ENCODE measurements at regions not wholly inside any gene's neighbourhood (a gene's known extent, or its start where the extent isn't known, plus 50 kb on each side); places are given as distances from the start of the nearest gene placed in this dataset.
A peak's percentile ranks its signal among the peaks of the same experiment; 100 is the strongest.

GRCh38 chr11:121800240-121800639, 315.8 kb downstream of the BLID start:
- DNase-seq (no peak), ATAC-seq (ENCODE audit: low read depth in 2 of 2) (no peak)
- no peak overlapping the region for H3K27ac Mint-ChIP-seq
- peaks cover 0 to 20% (median 8%) of the 10 kb centered on the region in 7 donors for H3K9me3 Mint-ChIP-seq
- no peak overlapping the region for H3K4me3 Mint-ChIP-seq
- H3K36me3 Mint-ChIP-seq: no peaks in the 10 kb centered on the region
- H3K27me3 Mint-ChIP-seq: peaks cover 0 to 9% (median 7%) of the 10 kb centered on the region in 3 donors
- H3K4me1 Mint-ChIP-seq: no peaks in the 10 kb centered on the region

DNA sequence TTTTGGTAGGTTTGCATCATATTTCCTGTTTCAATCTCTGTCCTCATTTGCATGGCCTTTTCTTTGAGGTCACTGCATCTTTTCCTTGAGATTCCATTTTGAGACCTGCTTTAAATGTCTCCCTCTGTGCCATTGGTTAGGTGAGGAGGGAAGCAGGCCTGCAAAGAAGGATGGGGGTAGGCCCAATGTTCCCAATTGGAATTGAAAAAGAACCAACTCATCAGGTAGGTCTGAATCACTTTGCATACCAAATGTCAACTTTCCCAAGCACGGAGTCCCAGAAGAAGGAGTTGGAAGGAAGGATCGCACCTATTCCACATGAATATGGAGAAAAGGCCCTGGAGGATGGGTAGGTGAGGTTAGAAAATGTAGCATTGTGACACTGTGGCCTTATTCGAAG, 318.5 kb downstream of the BLID start:
- H3K27me3 Mint-ChIP-seq: peaks cover 0 to 9% (median 7%) of the 10 kb centered on the region in 3 donors
- ATAC-seq (ENCODE audit: low read depth in 2 of 2) (no peak), DNase-seq (no peak)
- no peaks in the 10 kb centered on the region for H3K4me1 Mint-ChIP-seq
- H3K27ac Mint-ChIP-seq: no peak overlapping the region
- no peak overlapping the region for H3K4me3 Mint-ChIP-seq
- H3K36me3 Mint-ChIP-seq: no peaks in the 10 kb centered on the region
- H3K9me3 Mint-ChIP-seq: peaks cover 0 to 20% (median 8%) of the 10 kb centered on the region in 7 donors

DNA sequence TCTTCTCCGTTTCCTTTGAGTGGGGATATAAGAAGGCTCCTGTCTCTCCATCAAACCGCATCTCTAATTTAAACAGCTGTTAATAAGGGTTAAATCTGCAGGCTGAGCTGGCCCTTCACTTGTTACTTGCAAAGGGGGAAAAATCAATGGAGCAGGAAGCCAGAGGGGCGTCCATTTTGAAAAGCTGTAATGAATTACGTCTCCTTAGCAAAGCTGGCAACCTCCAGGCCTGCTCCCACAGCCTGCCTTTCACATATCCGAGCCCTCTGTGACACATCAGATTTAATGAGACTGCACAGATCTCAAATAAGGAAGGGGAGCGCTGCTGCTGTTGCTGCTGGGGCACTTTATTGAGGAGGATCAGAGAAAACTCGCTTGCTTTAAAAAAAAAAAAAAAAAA, 320.8 kb downstream of the BLID start:
- no peak overlapping the region for H3K27ac Mint-ChIP-seq
- H3K4me1 Mint-ChIP-seq: no peaks in the 10 kb centered on the region
- peaks cover 0 to 20% (median 7%) of the 10 kb centered on the region in 7 donors for H3K9me3 Mint-ChIP-seq
- no peak overlapping the region for H3K4me3 Mint-ChIP-seq
- H3K27me3 Mint-ChIP-seq: peaks cover 10 to 20% (median 17%) of the 10 kb centered on the region in 3 donors
- DNase-seq (no peak), ATAC-seq (ENCODE audit: low read depth in 2 of 2) (no peak)
- H3K36me3 Mint-ChIP-seq: no peaks in the 10 kb centered on the region

DNA sequence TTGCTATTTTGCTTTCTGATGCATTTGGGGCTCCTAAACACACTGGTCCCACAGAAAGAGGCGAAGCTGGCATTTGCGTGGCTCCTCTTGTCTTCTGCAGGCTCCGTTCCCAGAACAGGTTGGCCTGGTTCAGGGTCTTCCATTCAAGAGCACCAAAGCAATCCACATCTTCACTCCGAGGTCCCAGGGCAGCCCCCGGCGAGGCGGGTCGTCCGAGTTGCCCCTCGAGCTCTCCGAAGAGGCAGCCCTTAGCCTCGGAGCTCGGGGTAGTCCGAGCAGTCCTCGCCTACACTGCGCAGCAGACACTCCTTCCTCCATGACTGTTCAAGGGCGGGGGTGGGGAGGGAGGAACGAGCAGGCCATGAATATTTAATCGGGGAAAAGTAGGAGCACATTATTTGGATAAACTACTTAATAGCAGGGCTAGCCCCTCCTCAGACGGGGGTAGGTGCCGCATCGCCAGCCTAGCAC, 321.3 kb downstream of the BLID start:
- no peak for ATAC-seq (ENCODE audit: low read depth in 2 of 2)
- Mint-ChIP-seq H3K9me3 (peaks cover 0 to 15% (median 6%) of the 10 kb centered on the region in 7 donors), H3K36me3 (no peaks in the 10 kb centered on the region), H3K4me1 (no peaks in the 10 kb centered on the region), H3K4me3 (no peak overlapping the region), H3K27me3 (peaks cover 10 to 23% (median 19%) of the 10 kb centered on the region in 3 donors), H3K27ac (no peak overlapping the region)
- DNase-seq: no peak

DNA sequence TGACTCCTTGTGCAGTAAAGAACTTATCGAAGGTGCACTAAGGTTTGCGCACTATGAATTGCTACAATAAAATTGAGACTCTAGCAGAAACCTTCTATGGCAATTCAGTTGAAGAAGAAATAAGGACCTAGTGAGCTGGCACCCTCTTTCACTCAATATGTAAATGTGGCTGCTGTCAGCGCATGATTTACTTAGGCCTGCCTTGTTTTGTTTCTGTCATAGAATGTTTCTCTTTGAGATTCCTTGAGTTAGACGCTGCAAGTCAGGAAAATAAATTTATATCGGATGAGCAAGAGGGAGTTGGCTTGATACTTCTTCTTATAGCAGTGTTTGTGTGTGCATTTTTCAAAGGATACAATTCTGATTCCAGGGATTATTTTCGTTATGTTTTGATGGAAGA, 322.1 kb downstream of the BLID start:
- Mint-ChIP-seq H3K27me3 (peaks cover 10 to 23% (median 19%) of the 10 kb centered on the region in 3 donors), H3K36me3 (no peaks in the 10 kb centered on the region), H3K9me3 (peaks cover 0 to 15% (median 6%) of the 10 kb centered on the region in 7 donors), H3K4me1 (no peaks in the 10 kb centered on the region), H3K4me3 (no peak overlapping the region), H3K27ac (no peak overlapping the region)
- ATAC-seq (ENCODE audit: low read depth in 2 of 2): no peak
- DNase-seq: no peak

GRCh38 chr11:121793291-121793690, 322.7 kb downstream of the BLID start:
- Mint-ChIP-seq H3K4me1 (no peaks in the 10 kb centered on the region), H3K4me3 (no peak overlapping the region), H3K27ac (no peak overlapping the region), H3K36me3 (no peaks in the 10 kb centered on the region), H3K9me3 (peaks cover 0 to 13% (median 4%) of the 10 kb centered on the region in 7 donors), H3K27me3 (peaks cover 14 to 29% (median 19%) of the 10 kb centered on the region in 3 donors)
- ATAC-seq (ENCODE audit: low read depth in 2 of 2) (no peak), DNase-seq (no peak)

DNA sequence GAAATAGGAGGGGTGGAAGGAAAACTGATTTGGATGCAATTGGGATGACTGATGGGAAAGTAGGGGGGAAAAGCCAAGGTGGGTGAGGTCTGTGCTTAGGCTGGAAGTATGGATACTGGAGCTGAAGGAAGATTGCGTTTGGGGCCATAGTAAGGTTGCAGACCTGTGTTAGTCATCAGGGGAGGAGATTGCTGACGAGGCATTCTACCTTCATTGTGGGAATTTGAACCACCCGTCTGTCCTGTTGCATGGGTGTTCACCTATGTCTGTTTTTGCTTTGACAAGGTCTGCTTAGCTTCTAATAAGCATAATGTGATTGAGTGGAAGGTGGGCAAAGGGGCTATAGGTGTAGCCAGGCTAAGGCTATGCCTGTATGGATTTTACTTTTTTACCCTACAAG, 323.8 kb downstream of the BLID start:
- no peak overlapping the region for H3K27ac Mint-ChIP-seq
- no peak for DNase-seq
- peaks cover 0 to 10% (median 4%) of the 10 kb centered on the region in 7 donors for H3K9me3 Mint-ChIP-seq
- no peaks in the 10 kb centered on the region for H3K4me1 Mint-ChIP-seq
- H3K27me3 Mint-ChIP-seq: peaks cover 14 to 30% (median 19%) of the 10 kb centered on the region in 3 donors
- no peak for ATAC-seq (ENCODE audit: low read depth in 2 of 2)
- H3K36me3 Mint-ChIP-seq: no peaks in the 10 kb centered on the region
- no peak overlapping the region for H3K4me3 Mint-ChIP-seq

- no peak overlapping the region for H3K4me3 Mint-ChIP-seq
These were observed 325.6 kb downstream of the BLID start for GRCh38 chr11:121790430-121790829.

GRCh38 chr11:121780971-121781370, 328.2 kb upstream of the SORL1-AS1 start:
- no peaks in the 10 kb centered on the region for H3K36me3 Mint-ChIP-seq
- no peak overlapping the region for H3K27ac Mint-ChIP-seq
- no peak for ATAC-seq (ENCODE audit: low read depth in 2 of 2)
- H3K4me3 Mint-ChIP-seq: peak overlapping the region in 1 of 8 donors; percentile 16
- no peaks in the 10 kb centered on the region for H3K4me1 Mint-ChIP-seq
- peaks cover 3 to 17% (median 10%) of the 10 kb centered on the region in 7 donors for H3K9me3 Mint-ChIP-seq
- peaks cover 0 to 2% (median 0%) of the 10 kb centered on the region in 3 donors for H3K27me3 Mint-ChIP-seq
- no peak for DNase-seq

More at GRCh38 chr11:121790430-121790829, 325.6 kb downstream of the BLID start:
- peaks cover 7 to 35% (median 30%) of the 10 kb centered on the region in 3 donors for H3K27me3 Mint-ChIP-seq
- H3K36me3 Mint-ChIP-seq: peaks cover 0 to 8% of the 10 kb centered on the region in 2 donors
- no peak overlapping the region for H3K27ac Mint-ChIP-seq
- no peak for ATAC-seq (ENCODE audit: low read depth in 2 of 2)
- DNase-seq: no peak
- H3K9me3 Mint-ChIP-seq: peaks cover 7 to 21% (median 12%) of the 10 kb centered on the region in 7 donors
- no peaks in the 10 kb centered on the region for H3K4me1 Mint-ChIP-seq

- no peak for ATAC-seq (ENCODE audit: low read depth in 2 of 2)
These were observed 324.3 kb upstream of the SORL1-AS1 start for GRCh38 chr11:121777056-121777455.

DNA sequence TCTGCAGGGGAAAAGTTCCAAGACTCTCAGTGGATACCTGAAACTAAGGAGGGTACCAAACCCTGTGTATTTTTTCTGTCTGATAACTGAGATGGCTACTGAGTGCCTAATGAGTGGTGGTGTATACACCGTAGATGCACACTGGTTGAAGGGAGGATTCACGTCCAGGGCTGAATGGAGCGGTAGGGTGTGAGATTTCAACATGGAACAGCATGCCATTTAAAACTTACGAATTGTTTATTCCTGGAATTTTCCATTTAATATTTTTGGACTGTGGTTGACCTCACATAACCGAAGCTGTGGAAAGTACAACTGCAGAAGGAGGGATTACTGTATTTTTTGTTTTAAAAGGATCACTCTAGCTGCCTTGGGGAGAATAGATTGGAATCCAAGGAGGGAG, 322.5 kb upstream of the SORL1-AS1 start:
- H3K36me3 Mint-ChIP-seq: no peaks in the 10 kb centered on the region
- H3K27ac Mint-ChIP-seq: no peak overlapping the region
- peaks cover 0 to 5% (median 0%) of the 10 kb centered on the region in 7 donors for H3K9me3 Mint-ChIP-seq
- H3K27me3 Mint-ChIP-seq: peaks cover 0 to 5% (median 0%) of the 10 kb centered on the region in 3 donors
- H3K4me3 Mint-ChIP-seq: no peak overlapping the region
- DNase-seq (no peak), ATAC-seq (ENCODE audit: low read depth in 2 of 2) (no peak)
- no peaks in the 10 kb centered on the region for H3K4me1 Mint-ChIP-seq

More at GRCh38 chr11:121777056-121777455, 324.3 kb upstream of the SORL1-AS1 start:
- no peak for DNase-seq
- no peaks in the 10 kb centered on the region for H3K27me3 Mint-ChIP-seq
- no peak overlapping the region for H3K27ac Mint-ChIP-seq
- H3K9me3 Mint-ChIP-seq: peaks cover 0 to 6% (median 4%) of the 10 kb centered on the region in 7 donors
- H3K4me3 Mint-ChIP-seq: no peak overlapping the region
- H3K4me1 Mint-ChIP-seq: no peaks in the 10 kb centered on the region
- no peaks in the 10 kb centered on the region for H3K36me3 Mint-ChIP-seq

DNA sequence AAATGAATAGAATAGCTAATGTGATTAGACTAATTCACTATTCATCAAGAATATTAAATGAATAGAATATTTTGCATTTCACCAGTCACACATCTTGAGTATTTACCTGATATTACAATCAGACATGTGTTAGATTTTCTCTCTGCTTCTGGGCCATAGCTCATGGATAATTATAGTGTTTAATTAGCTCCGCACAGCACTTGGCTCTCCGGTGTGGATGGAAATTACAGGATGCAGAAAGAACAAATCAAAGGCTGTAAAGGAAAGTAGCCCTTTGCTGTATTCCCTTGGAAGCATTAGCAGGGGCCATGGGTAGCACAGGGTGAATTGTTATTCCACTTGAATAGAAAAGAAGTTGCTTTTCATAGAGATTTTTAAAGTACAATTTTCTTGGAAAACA, 320.3 kb upstream of the SORL1-AS1 start:
- H3K4me3 Mint-ChIP-seq: no peak overlapping the region
- H3K27ac Mint-ChIP-seq: no peak overlapping the region
- DNase-seq (no peak), ATAC-seq (ENCODE audit: low read depth in 2 of 2) (no peak)
- H3K27me3 Mint-ChIP-seq: peaks cover 0 to 5% (median 0%) of the 10 kb centered on the region in 3 donors
- no peaks in the 10 kb centered on the region for H3K36me3 Mint-ChIP-seq
- H3K9me3 Mint-ChIP-seq: peaks cover 0 to 5% (median 0%) of the 10 kb centered on the region in 7 donors
- H3K4me1 Mint-ChIP-seq: peaks cover 0 to 2% (median 0%) of the 10 kb centered on the region in 3 donors

DNA sequence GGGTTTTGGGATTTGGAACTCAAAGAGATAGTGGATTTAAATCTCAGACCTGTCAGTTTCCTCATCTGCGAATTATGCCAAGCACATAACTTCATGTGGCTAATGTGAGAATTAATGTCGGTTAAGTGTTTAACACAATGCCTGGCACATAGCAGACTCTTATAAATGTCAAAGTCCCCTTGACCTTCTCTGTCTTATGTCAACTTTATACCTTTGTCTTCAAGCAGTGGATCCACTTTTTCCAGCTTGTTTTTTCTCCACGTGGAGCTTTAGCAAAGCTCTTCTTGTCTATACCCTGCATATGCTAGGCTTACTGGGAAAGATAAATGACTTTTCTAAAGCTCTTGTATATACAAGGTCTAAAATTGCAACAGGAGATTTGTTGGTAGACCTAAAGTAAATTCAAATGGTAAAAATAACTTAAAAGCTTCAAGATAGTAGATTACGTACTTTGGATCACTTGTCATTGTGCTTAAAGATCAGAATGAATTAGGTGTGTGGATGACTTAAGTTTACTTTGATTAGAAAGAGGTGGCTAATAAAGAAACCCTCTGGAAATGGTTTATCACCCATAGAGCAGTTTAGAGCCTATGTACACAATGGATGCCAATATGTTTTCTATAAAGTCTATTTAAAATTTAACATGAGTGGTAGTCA, 318.3 kb upstream of the SORL1-AS1 start:
- peaks cover 7 to 13% (median 7%) of the 10 kb centered on the region in 3 donors for H3K4me1 Mint-ChIP-seq
- no peak overlapping the region for H3K4me3 Mint-ChIP-seq
- no peaks in the 10 kb centered on the region for H3K36me3 Mint-ChIP-seq
- peak overlapping the region in 1 of 6 donors; percentile 36 for H3K27ac Mint-ChIP-seq
- peaks cover 0 to 5% (median 0%) of the 10 kb centered on the region in 3 donors for H3K27me3 Mint-ChIP-seq
- ATAC-seq (ENCODE audit: low read depth in 2 of 2) (no peak), DNase-seq (no peak)
- peaks cover 0 to 5% (median 0%) of the 10 kb centered on the region in 7 donors for H3K9me3 Mint-ChIP-seq

- H3K27ac Mint-ChIP-seq: peak overlapping the region in 3 of 6 donors; percentile 1 to 85 (median 5)
- H3K9me3 Mint-ChIP-seq: peaks cover 0 to 5% (median 0%) of the 10 kb centered on the region in 7 donors
- ATAC-seq (ENCODE audit: low read depth in 2 of 2) (no peak), DNase-seq (no peak)
- H3K36me3 Mint-ChIP-seq: no peaks in the 10 kb centered on the region
- H3K4me1 Mint-ChIP-seq: peaks cover 7 to 20% (median 12%) of the 10 kb centered on the region in 3 donors
- no peak overlapping the region for H3K4me3 Mint-ChIP-seq
- H3K27me3 Mint-ChIP-seq: peaks cover 0 to 5% (median 0%) of the 10 kb centered on the region in 3 donors
These were observed 316.4 kb upstream of the SORL1-AS1 start for GRCh38 chr11:121769191-121769590.

All from naive B cell (primary cell).